ENCODE measurements at regions not wholly inside any gene's neighbourhood (a gene's known extent, or its start where the extent isn't known, plus 50 kb on each side); places are given as distances from the start of the nearest gene placed in this dataset.

- no peaks in the 10 kb centered on the region for H3K27me3 ChIP-seq (ENCODE audit: control insufficient read depth, insufficient read depth, low read length)
- no CpG with 5 or more reads among the region's 2 CpGs for WGBS (ENCODE audit: insufficient coverage)
- DNase-seq, result no peak
Observed at GRCh38 chr2:82913566-82913965, 1545.5 kb downstream of the SUCLG1 start.

GRCh38 chr2:82896117-82896516 lies 1563.0 kb downstream of the SUCLG1 start:
- Histone ChIP-seq H3K36me3 (ENCODE audit: control insufficient read depth, insufficient read depth, low read length) (no peaks in the 10 kb centered on the region), H3K4me3 (ENCODE audit: low read length) (no peak overlapping the region), H3K27ac (ENCODE audit: low read length) (no peak overlapping the region), H3K9me3 (replicated peaks; ENCODE audit: control insufficient read depth, low read depth, low read length) (no peaks in the 10 kb centered on the region), H3K27me3 (ENCODE audit: control insufficient read depth, insufficient read depth, low read length) (no peaks in the 10 kb centered on the region), H3K4me1 (ENCODE audit: control insufficient read depth, insufficient read depth, low read length) (no peaks in the 10 kb centered on the region)
- no peak for DNase-seq
- WGBS (ENCODE audit: insufficient coverage), result 80% methylated on average over 6 of the region's 6 CpGs

More at GRCh38 chr2:82913566-82913965, 1545.5 kb downstream of the SUCLG1 start:
- no peaks in the 10 kb centered on the region for H3K36me3 ChIP-seq (ENCODE audit: control insufficient read depth, insufficient read depth, low read length)
- no peak overlapping the region for H3K27ac ChIP-seq (ENCODE audit: low read length)
- no peak overlapping the region for H3K4me3 ChIP-seq (ENCODE audit: low read length)
- no peaks in the 10 kb centered on the region for H3K4me1 ChIP-seq (ENCODE audit: control insufficient read depth, insufficient read depth, low read length)
- H3K9me3 ChIP-seq (replicated peaks; ENCODE audit: control insufficient read depth, low read depth, low read length), result no peaks in the 10 kb centered on the region

GRCh38 chr2:82893190-82893589 lies 1565.9 kb downstream of the SUCLG1 start:
- Histone ChIP-seq H3K4me3 (ENCODE audit: low read length) (no peak overlapping the region), H3K9me3 (replicated peaks; ENCODE audit: control insufficient read depth, low read depth, low read length) (no peaks in the 10 kb centered on the region), H3K27ac (ENCODE audit: low read length) (no peak overlapping the region), H3K4me1 (ENCODE audit: control insufficient read depth, insufficient read depth, low read length) (no peaks in the 10 kb centered on the region), H3K36me3 (ENCODE audit: control insufficient read depth, insufficient read depth, low read length) (no peaks in the 10 kb centered on the region), H3K27me3 (ENCODE audit: control insufficient read depth, insufficient read depth, low read length) (no peaks in the 10 kb centered on the region)
- 80% methylated on average over 1 of the region's 2 CpGs for WGBS (ENCODE audit: insufficient coverage)
- DNase-seq, result peak; percentile 17

- DNase-seq, result no peak
- no peaks in the 10 kb centered on the region for H3K4me1 ChIP-seq (ENCODE audit: control insufficient read depth, insufficient read depth, low read length)
- H3K27ac ChIP-seq (ENCODE audit: low read length), result no peak overlapping the region
- no peak overlapping the region for H3K4me3 ChIP-seq (ENCODE audit: low read length)
- H3K9me3 ChIP-seq (replicated peaks; ENCODE audit: control insufficient read depth, low read depth, low read length), result peaks cover 15% of the 10 kb centered on the region
- H3K36me3 ChIP-seq (ENCODE audit: control insufficient read depth, insufficient read depth, low read length), result no peaks in the 10 kb centered on the region
- no CpG with 5 or more reads among the region's 2 CpGs for WGBS (ENCODE audit: insufficient coverage)
- H3K27me3 ChIP-seq (ENCODE audit: control insufficient read depth, insufficient read depth, low read length), result no peaks in the 10 kb centered on the region
Observed at GRCh38 chr2:82879803-82880202, 1579.3 kb downstream of the SUCLG1 start.

- Histone ChIP-seq H3K4me3 (ENCODE audit: low read length) (no peak overlapping the region), H3K9me3 (replicated peaks; ENCODE audit: control insufficient read depth, low read depth, low read length) (peaks cover 15% of the 10 kb centered on the region), H3K4me1 (ENCODE audit: control insufficient read depth, insufficient read depth, low read length) (no peaks in the 10 kb centered on the region), H3K27me3 (ENCODE audit: control insufficient read depth, insufficient read depth, low read length) (no peaks in the 10 kb centered on the region), H3K27ac (ENCODE audit: low read length) (no peak overlapping the region), H3K36me3 (ENCODE audit: control insufficient read depth, insufficient read depth, low read length) (no peaks in the 10 kb centered on the region)
- WGBS (ENCODE audit: insufficient coverage), result 93% methylated on average over 5 of the region's 6 CpGs
- DNase-seq, result no peak
Observed at GRCh38 chr2:82875858-82876257, 1583.2 kb downstream of the SUCLG1 start.

- Histone ChIP-seq H3K27ac (ENCODE audit: low read length) (no peak overlapping the region), H3K27me3 (ENCODE audit: control insufficient read depth, insufficient read depth, low read length) (no peaks in the 10 kb centered on the region), H3K4me3 (ENCODE audit: low read length) (no peak overlapping the region), H3K36me3 (ENCODE audit: control insufficient read depth, insufficient read depth, low read length) (no peaks in the 10 kb centered on the region), H3K9me3 (replicated peaks; ENCODE audit: control insufficient read depth, low read depth, low read length) (no peaks in the 10 kb centered on the region), H3K4me1 (ENCODE audit: control insufficient read depth, insufficient read depth, low read length) (no peaks in the 10 kb centered on the region)
- 38% methylated on average over 2 of the region's 5 CpGs for WGBS (ENCODE audit: insufficient coverage)
- DNase-seq, result peak; percentile 71
Observed at GRCh38 chr2:82857967-82858366, 1601.1 kb downstream of the SUCLG1 start.

- Histone ChIP-seq H3K4me3 (ENCODE audit: low read length) (no peak overlapping the region), H3K9me3 (replicated peaks; ENCODE audit: control insufficient read depth, low read depth, low read length) (no peaks in the 10 kb centered on the region), H3K27me3 (ENCODE audit: control insufficient read depth, insufficient read depth, low read length) (no peaks in the 10 kb centered on the region), H3K4me1 (ENCODE audit: control insufficient read depth, insufficient read depth, low read length) (no peaks in the 10 kb centered on the region), H3K27ac (ENCODE audit: low read length) (no peak overlapping the region), H3K36me3 (ENCODE audit: control insufficient read depth, insufficient read depth, low read length) (no peaks in the 10 kb centered on the region)
- no CpG with 5 or more reads among the region's 6 CpGs for WGBS (ENCODE audit: insufficient coverage)
- no peak for DNase-seq
Observed at GRCh38 chr2:82853299-82853698, 1605.8 kb downstream of the SUCLG1 start.

GRCh38 chr2:82852787-82853186 lies 1606.3 kb downstream of the SUCLG1 start:
- WGBS (ENCODE audit: insufficient coverage), result no CpG with 5 or more reads among the region's 3 CpGs
- H3K4me3 ChIP-seq (ENCODE audit: low read length), result no peak overlapping the region
- H3K27ac ChIP-seq (ENCODE audit: low read length), result no peak overlapping the region
- H3K36me3 ChIP-seq (ENCODE audit: control insufficient read depth, insufficient read depth, low read length), result no peaks in the 10 kb centered on the region
- no peaks in the 10 kb centered on the region for H3K27me3 ChIP-seq (ENCODE audit: control insufficient read depth, insufficient read depth, low read length)
- no peaks in the 10 kb centered on the region for H3K9me3 ChIP-seq (replicated peaks; ENCODE audit: control insufficient read depth, low read depth, low read length)
- H3K4me1 ChIP-seq (ENCODE audit: control insufficient read depth, insufficient read depth, low read length), result no peaks in the 10 kb centered on the region
- DNase-seq, result no peak

GRCh38 chr2:82848285-82848684 lies 1610.8 kb downstream of the SUCLG1 start:
- Histone ChIP-seq H3K9me3 (replicated peaks; ENCODE audit: control insufficient read depth, low read depth, low read length) (no peaks in the 10 kb centered on the region), H3K27ac (ENCODE audit: low read length) (no peak overlapping the region), H3K36me3 (ENCODE audit: control insufficient read depth, insufficient read depth, low read length) (no peaks in the 10 kb centered on the region), H3K27me3 (ENCODE audit: control insufficient read depth, insufficient read depth, low read length) (no peaks in the 10 kb centered on the region), H3K4me1 (ENCODE audit: control insufficient read depth, insufficient read depth, low read length) (no peaks in the 10 kb centered on the region), H3K4me3 (ENCODE audit: low read length) (no peak overlapping the region)
- no peak for DNase-seq
- WGBS (ENCODE audit: insufficient coverage), result 74% methylated on average over 2 of the region's 10 CpGs

- no peak for DNase-seq
- Histone ChIP-seq H3K27me3 (ENCODE audit: control insufficient read depth, insufficient read depth, low read length) (no peaks in the 10 kb centered on the region), H3K27ac (ENCODE audit: low read length) (no peak overlapping the region), H3K36me3 (ENCODE audit: control insufficient read depth, insufficient read depth, low read length) (no peaks in the 10 kb centered on the region), H3K4me1 (ENCODE audit: control insufficient read depth, insufficient read depth, low read length) (no peaks in the 10 kb centered on the region), H3K4me3 (ENCODE audit: low read length) (no peak overlapping the region), H3K9me3 (replicated peaks; ENCODE audit: control insufficient read depth, low read depth, low read length) (no peaks in the 10 kb centered on the region)
- no CpG with 5 or more reads among the region's 4 CpGs for WGBS (ENCODE audit: insufficient coverage)
Observed at GRCh38 chr2:82839036-82839435, 1620.0 kb downstream of the SUCLG1 start.

- Histone ChIP-seq H3K36me3 (ENCODE audit: control insufficient read depth, insufficient read depth, low read length) (no peaks in the 10 kb centered on the region), H3K27me3 (ENCODE audit: control insufficient read depth, insufficient read depth, low read length) (no peaks in the 10 kb centered on the region), H3K4me3 (ENCODE audit: low read length) (no peak overlapping the region), H3K27ac (ENCODE audit: low read length) (no peak overlapping the region), H3K9me3 (replicated peaks; ENCODE audit: control insufficient read depth, low read depth, low read length) (no peaks in the 10 kb centered on the region), H3K4me1 (ENCODE audit: control insufficient read depth, insufficient read depth, low read length) (no peaks in the 10 kb centered on the region)
- DNase-seq, result no peak
- 80% methylated on average over 1 of the region's 3 CpGs for WGBS (ENCODE audit: insufficient coverage)
Observed at GRCh38 chr2:82837588-82838304, 1621.3 kb downstream of the SUCLG1 start.
